CD14-positive monocyte (primary cell): ENCODE measurements at regions not wholly inside any gene's neighbourhood (a gene's known extent, or its start where the extent isn't known, plus 50 kb on each side); places are given as distances from the start of the nearest gene placed in this dataset.

Experiments used
- DNase-seq, 3 donors: peaks; one replicate each; pipeline ENCODE4 v3.0.0-alpha.2; 2011 to 2022
- H2AFZ ChIP-seq: 2 replicates; pipeline ENCODE4 v1.6.0; 2012; ENCODE audit warnings: mild to moderate bottlenecking, low read depth, low read length, inconsistent platforms; ENCODE audit not compliant: insufficient read depth, poor library complexity, severe bottlenecking
- H3K27ac ChIP-seq, 2 donors: 1 replicate in 1 of 2; 2 replicates in 1 of 2; pipeline ENCODE4 v1.5.1; 2012 to 2013; ENCODE audit warnings: low read length in 2 of 2, control low read depth in 1 of 2, inconsistent platforms in 1 of 2, low read depth in 1 of 2, mild to moderate bottlenecking in 1 of 2
- H3K27me3 ChIP-seq, 2 donors: one replicate each; pipeline versions ENCODE4 v1.6.0 to v1.6.1; 2011 to 2013; ENCODE audit warnings: low read length in 2 of 2; ENCODE audit not compliant: control insufficient read depth in 2 of 2, insufficient read depth in 2 of 2
- H3K36me3 ChIP-seq, 2 donors: replicated peaks in 1 of 2; 1 replicate in 1 of 2; 2 replicates in 1 of 2; pipeline versions ENCODE4 v1.5.1 to v1.6.1; 2012 to 2013; ENCODE audit warnings: low read length in 2 of 2, control low read depth in 1 of 2, inconsistent platforms in 1 of 2, mild to moderate bottlenecking in 1 of 2; ENCODE audit not compliant: insufficient read depth in 2 of 2, control insufficient read depth in 1 of 2
- H3K4me1 ChIP-seq, 2 donors: 1 replicate in 1 of 2; 2 replicates in 1 of 2; pipeline versions ENCODE4 v1.5.1 to v1.6.1; 2012 to 2013; ENCODE audit warnings: low read length in 2 of 2, control low read depth in 1 of 2, inconsistent platforms in 1 of 2, mild to moderate bottlenecking in 1 of 2, moderate library complexity in 1 of 2; ENCODE audit not compliant: insufficient read depth in 2 of 2, control insufficient read depth in 1 of 2
- H3K4me2 ChIP-seq: replicated peaks from 2 replicates; pipeline ENCODE3; 2012; ENCODE audit warnings: low read length, moderate library complexity, mild to moderate bottlenecking; ENCODE audit not compliant: poor library complexity, severe bottlenecking; ENCODE audit errors: extremely low read depth
- H3K4me3 ChIP-seq, 3 experiments: fragments of 200-600 bp in 1 of 3; sonication (generic) in 1 of 3; replicated peaks in 1 of 3; 1 replicate in 2 of 3; 2 replicates in 1 of 3; pipeline ENCODE4 v1.5.1; 2011 to 2013; ENCODE audit warnings: low read length in 3 of 3, mild to moderate bottlenecking in 3 of 3, control low read depth in 2 of 3, low read depth in 2 of 3, inconsistent platforms in 1 of 3, moderate library complexity in 1 of 3
- H3K79me2 ChIP-seq: 2 replicates; pipeline ENCODE4 v1.6.0; 2012; ENCODE audit warnings: mild to moderate bottlenecking, control low read depth, inconsistent platforms, low read length, moderate library complexity; ENCODE audit not compliant: insufficient read depth
- H3K9ac ChIP-seq: 2 replicates; pipeline ENCODE4 v1.6.0; 2017; ENCODE audit warnings: low read length, mild to moderate bottlenecking; ENCODE audit not compliant: insufficient read depth, poor library complexity, severe bottlenecking
- H3K9me3 ChIP-seq, 2 donors: replicated peaks in 1 of 2; 1 replicate in 1 of 2; 2 replicates in 1 of 2; pipeline versions ENCODE4 v1.5.1 to v1.6.1; 2012 to 2013; ENCODE audit warnings: low read length in 2 of 2, control low read depth in 1 of 2; ENCODE audit not compliant: control insufficient read depth in 1 of 2, insufficient read depth in 1 of 2
- H4K20me1 ChIP-seq: 2 replicates; pipeline ENCODE4 v1.6.0; 2012; ENCODE audit warnings: mild to moderate bottlenecking, low read length, control low read depth, moderate library complexity; ENCODE audit not compliant: insufficient read depth
- H3K27ac Mint-ChIP-seq, 7 donors: one replicate each; pipeline ENCODE4 v1.8.0; 2020; ENCODE audit warnings: mild to moderate bottlenecking in 7 of 7, mixed read lengths in 7 of 7, moderate library complexity in 6 of 7, inconsistent platforms in 2 of 7
- H3K27me3 Mint-ChIP-seq, 3 donors: one replicate each; pipeline ENCODE4 v1.8.0; 2021 to 2022; ENCODE audit warnings: low read depth in 3 of 3, mild to moderate bottlenecking in 3 of 3, mixed read lengths in 3 of 3, moderate library complexity in 3 of 3, inconsistent platforms in 1 of 3
- H3K36me3 Mint-ChIP-seq, 2 donors: one replicate each; pipeline ENCODE4 v1.8.0; 2020; ENCODE audit warnings: mixed read lengths in 2 of 2, inconsistent platforms in 1 of 2, mild to moderate bottlenecking in 1 of 2
- H3K4me1 Mint-ChIP-seq: one replicate; pipeline ENCODE4 v1.8.0; 2020; ENCODE audit warnings: mild to moderate bottlenecking, mixed read lengths
- H3K4me3 Mint-ChIP-seq, 2 donors: one replicate each; pipeline ENCODE4 v1.8.0; 2020; ENCODE audit warnings: mild to moderate bottlenecking in 2 of 2, mixed read lengths in 2 of 2, moderate library complexity in 1 of 2
- H3K9me3 Mint-ChIP-seq, 7 donors: one replicate each; pipeline ENCODE4 v1.8.0; 2020 to 2022; ENCODE audit warnings: mixed read lengths in 7 of 7, mild to moderate bottlenecking in 6 of 7, moderate library complexity in 6 of 7, inconsistent platforms in 2 of 7
- WGBS: methylation state at CpG from one replicate; pipeline ENCODE4 v1.1.5; 2013; ENCODE audit warnings: missing lambda C conversion rate; ENCODE audit not compliant: insufficient coverage; 5-methylcytosine and 5-hydroxymethylcytosine counted together
- intact Hi-C, 2 donors: fragments of 100-400 bp; cut with micrococcal nuclease; formaldehyde crosslinking; loops; one replicate each; pipeline versions ENCODE4 v1.15.0 to v1.15.1; 2023
- TF ChIP-seq, protein P1 (sequence below): fragments of 200-600 bp; IDR thresholded peaks from one replicate; pipeline ENCODE4 v1.8.0; 2022; ENCODE audit warnings: antibody characterized with exemption, mild to moderate bottlenecking

DNA sequence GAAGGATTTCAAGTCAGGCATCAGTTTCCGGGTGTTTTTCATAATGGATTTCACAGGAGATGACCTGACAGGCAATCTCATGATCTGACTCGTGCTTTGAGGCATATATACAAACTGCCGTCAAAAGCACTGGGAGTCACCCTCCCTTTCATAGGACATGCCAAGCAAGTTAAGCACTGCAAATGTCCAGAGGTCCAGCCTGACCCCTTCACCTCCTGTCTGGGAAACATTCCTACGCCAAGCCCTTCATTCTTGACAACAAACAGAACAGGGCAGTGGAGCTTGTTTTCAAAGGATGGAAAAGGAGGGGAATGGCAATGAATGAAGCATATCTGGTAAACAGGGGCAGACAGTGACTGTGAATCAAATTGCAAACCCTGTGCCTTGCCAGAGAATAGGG is 963.6 kb downstream of the BCL11A start:
- no peaks in the 10 kb centered on the region for H3K4me1 ChIP-seq
- TF ChIP-seq, protein P1, sequence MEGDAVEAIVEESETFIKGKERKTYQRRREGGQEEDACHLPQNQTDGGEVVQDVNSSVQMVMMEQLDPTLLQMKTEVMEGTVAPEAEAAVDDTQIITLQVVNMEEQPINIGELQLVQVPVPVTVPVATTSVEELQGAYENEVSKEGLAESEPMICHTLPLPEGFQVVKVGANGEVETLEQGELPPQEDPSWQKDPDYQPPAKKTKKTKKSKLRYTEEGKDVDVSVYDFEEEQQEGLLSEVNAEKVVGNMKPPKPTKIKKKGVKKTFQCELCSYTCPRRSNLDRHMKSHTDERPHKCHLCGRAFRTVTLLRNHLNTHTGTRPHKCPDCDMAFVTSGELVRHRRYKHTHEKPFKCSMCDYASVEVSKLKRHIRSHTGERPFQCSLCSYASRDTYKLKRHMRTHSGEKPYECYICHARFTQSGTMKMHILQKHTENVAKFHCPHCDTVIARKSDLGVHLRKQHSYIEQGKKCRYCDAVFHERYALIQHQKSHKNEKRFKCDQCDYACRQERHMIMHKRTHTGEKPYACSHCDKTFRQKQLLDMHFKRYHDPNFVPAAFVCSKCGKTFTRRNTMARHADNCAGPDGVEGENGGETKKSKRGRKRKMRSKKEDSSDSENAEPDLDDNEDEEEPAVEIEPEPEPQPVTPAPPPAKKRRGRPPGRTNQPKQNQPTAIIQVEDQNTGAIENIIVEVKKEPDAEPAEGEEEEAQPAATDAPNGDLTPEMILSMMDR = no peak
- Mint-ChIP-seq H3K27me3 (no peaks in the 10 kb centered on the region), H3K36me3 (no peaks in the 10 kb centered on the region), H3K4me3 (no peak overlapping the region), H3K27ac (no peak overlapping the region), H3K4me1 (peaks cover 10% of the 10 kb centered on the region), H3K9me3 (peaks cover 0 to 3% (median 0%) of the 10 kb centered on the region in 7 donors)
- H3K9me3 ChIP-seq = no peaks in the 10 kb centered on the region
- no peaks in the 10 kb centered on the region for H3K79me2 ChIP-seq
- no peaks in the 10 kb centered on the region for H3K27me3 ChIP-seq
- WGBS = 89% methylated on average over 3 of the region's 4 CpGs
- H3K36me3 ChIP-seq = no peaks in the 10 kb centered on the region
- no peak overlapping the region for H3K27ac ChIP-seq
- H3K9ac ChIP-seq = no peak overlapping the region
- no peaks in the 10 kb centered on the region for H4K20me1 ChIP-seq
- intact Hi-C loops = no loop called here
- H2AFZ ChIP-seq = no peak overlapping the region
- no peak overlapping the region for H3K4me2 ChIP-seq
- no peak overlapping the region for H3K4me3 ChIP-seq
- DNase-seq = no peak

DNA sequence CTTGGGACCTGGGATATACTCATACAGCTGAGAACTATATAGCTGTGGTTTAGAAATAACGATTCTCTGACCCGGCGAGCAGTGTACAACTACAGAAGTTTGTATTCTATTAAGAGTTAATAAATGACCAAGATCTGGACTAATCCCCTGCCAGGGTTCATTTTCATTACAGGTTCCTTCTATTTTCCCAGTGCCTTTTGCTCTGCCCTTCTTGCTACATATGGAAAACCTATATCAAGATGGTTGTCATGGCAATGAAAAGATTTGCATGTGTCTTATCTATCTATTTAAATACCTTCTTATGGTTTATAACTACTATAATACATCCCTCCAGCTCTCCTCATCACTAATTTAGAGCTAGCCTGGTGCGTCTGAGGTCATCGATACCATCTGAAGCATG is 965.2 kb downstream of the BCL11A start:
- no peaks in the 10 kb centered on the region for H3K79me2 ChIP-seq
- H3K36me3 ChIP-seq = no peaks in the 10 kb centered on the region
- DNase-seq = no peak
- no peak overlapping the region for H2AFZ ChIP-seq
- no peak overlapping the region for H3K27ac ChIP-seq
- Mint-ChIP-seq H3K36me3 (no peaks in the 10 kb centered on the region), H3K4me1 (peaks cover 3% of the 10 kb centered on the region), H3K27ac (no peak overlapping the region), H3K4me3 (no peak overlapping the region), H3K9me3 (peaks cover 0 to 3% (median 0%) of the 10 kb centered on the region in 7 donors), H3K27me3 (no peaks in the 10 kb centered on the region)
- no peaks in the 10 kb centered on the region for H3K27me3 ChIP-seq
- H4K20me1 ChIP-seq = no peaks in the 10 kb centered on the region
- TF ChIP-seq, protein P1 = no peak
- WGBS = 100% methylated on average over 2 of the region's 5 CpGs
- no peaks in the 10 kb centered on the region for H3K9me3 ChIP-seq
- H3K4me2 ChIP-seq = no peak overlapping the region
- H3K9ac ChIP-seq = no peak overlapping the region
- intact Hi-C loops = no loop called here
- no peaks in the 10 kb centered on the region for H3K4me1 ChIP-seq
- H3K4me3 ChIP-seq = no peak overlapping the region
